ENCODE measurements at regions not wholly inside any gene's neighbourhood (a gene's known extent, or its start where the extent isn't known, plus 50 kb on each side); places are given as distances from the start of the nearest gene placed in this dataset.

GRCh38 chr13:50757008-50757407 is 86.5 kb downstream of the DLEU7 start:
- peaks cover 4% of the 10 kb centered on the region for H3K27me3 Mint-ChIP-seq
- TF ChIP-seq, protein P1, sequence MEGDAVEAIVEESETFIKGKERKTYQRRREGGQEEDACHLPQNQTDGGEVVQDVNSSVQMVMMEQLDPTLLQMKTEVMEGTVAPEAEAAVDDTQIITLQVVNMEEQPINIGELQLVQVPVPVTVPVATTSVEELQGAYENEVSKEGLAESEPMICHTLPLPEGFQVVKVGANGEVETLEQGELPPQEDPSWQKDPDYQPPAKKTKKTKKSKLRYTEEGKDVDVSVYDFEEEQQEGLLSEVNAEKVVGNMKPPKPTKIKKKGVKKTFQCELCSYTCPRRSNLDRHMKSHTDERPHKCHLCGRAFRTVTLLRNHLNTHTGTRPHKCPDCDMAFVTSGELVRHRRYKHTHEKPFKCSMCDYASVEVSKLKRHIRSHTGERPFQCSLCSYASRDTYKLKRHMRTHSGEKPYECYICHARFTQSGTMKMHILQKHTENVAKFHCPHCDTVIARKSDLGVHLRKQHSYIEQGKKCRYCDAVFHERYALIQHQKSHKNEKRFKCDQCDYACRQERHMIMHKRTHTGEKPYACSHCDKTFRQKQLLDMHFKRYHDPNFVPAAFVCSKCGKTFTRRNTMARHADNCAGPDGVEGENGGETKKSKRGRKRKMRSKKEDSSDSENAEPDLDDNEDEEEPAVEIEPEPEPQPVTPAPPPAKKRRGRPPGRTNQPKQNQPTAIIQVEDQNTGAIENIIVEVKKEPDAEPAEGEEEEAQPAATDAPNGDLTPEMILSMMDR (IDR thresholded peaks at IDR 0.05), result no peak
- H3K4me1 Mint-ChIP-seq (ENCODE audit: low read depth), result peaks cover 15% of the 10 kb centered on the region
- no peak overlapping the region for H3K4me3 Mint-ChIP-seq
- H3K9me3 Mint-ChIP-seq, result peaks cover 3% of the 10 kb centered on the region
- ChIA-PET CTCF (interaction anchor here (0.9 to 3.2 kb wide), 3 partner anchors 11 to 44 kb away, joined by 3 to 9 read pairs (median 5); no protein-coding TSS in a partner anchor), POLR2A (no interaction called here)
- H3K27ac Mint-ChIP-seq, result no peak overlapping the region
- intact Hi-C loops (cut with micrococcal nuclease), result no loop called here
- H3K36me3 Mint-ChIP-seq (ENCODE audit: low read depth), result no peaks in the 10 kb centered on the region
- ATAC-seq, result no peak
- no peak for DNase-seq

GRCh38 chr13:50758796-50759195 is 84.7 kb downstream of the DLEU7 start:
- Mint-ChIP-seq H3K27ac (no peak overlapping the region), H3K9me3 (peaks cover 3% of the 10 kb centered on the region), H3K36me3 (ENCODE audit: low read depth) (no peaks in the 10 kb centered on the region), H3K4me1 (ENCODE audit: low read depth) (peaks cover 10% of the 10 kb centered on the region), H3K4me3 (no peak overlapping the region), H3K27me3 (peaks cover 2% of the 10 kb centered on the region)
- DNase-seq, result no peak
- ChIA-PET POLR2A (no interaction called here), CTCF (interaction anchor here (1.2 to 3.2 kb wide), 2 partner anchors 9 to 42 kb away, joined by 3 to 9 read pairs; no protein-coding TSS in a partner anchor)
- no peak for ATAC-seq
- intact Hi-C loops (cut with micrococcal nuclease), result no loop called here
- TF ChIP-seq, protein P1 (IDR thresholded peaks at IDR 0.05), result no peak

- Mint-ChIP-seq H3K9me3 (peaks cover 3% of the 10 kb centered on the region), H3K27me3 (peaks cover 2% of the 10 kb centered on the region), H3K36me3 (ENCODE audit: low read depth) (no peaks in the 10 kb centered on the region), H3K4me1 (ENCODE audit: low read depth) (peaks cover 10% of the 10 kb centered on the region), H3K4me3 (no peak overlapping the region), H3K27ac (no peak overlapping the region)
- peak; percentile 71 for ATAC-seq
- POLR2A ChIA-PET, result no interaction called here
- peak; percentile 22 for DNase-seq
- TF ChIP-seq, protein P1 (IDR thresholded peaks at IDR 0.05), result no peak
- intact Hi-C loops (cut with micrococcal nuclease), result no loop called here
- CTCF ChIA-PET, result interaction anchor here (0.6 kb wide), 1 partner anchor 14 kb away, joined by 3 read pairs; no protein-coding TSS in a partner anchor
These were observed 82.7 kb downstream of the DLEU7 start for GRCh38 chr13:50760751-50761150.

DNA sequence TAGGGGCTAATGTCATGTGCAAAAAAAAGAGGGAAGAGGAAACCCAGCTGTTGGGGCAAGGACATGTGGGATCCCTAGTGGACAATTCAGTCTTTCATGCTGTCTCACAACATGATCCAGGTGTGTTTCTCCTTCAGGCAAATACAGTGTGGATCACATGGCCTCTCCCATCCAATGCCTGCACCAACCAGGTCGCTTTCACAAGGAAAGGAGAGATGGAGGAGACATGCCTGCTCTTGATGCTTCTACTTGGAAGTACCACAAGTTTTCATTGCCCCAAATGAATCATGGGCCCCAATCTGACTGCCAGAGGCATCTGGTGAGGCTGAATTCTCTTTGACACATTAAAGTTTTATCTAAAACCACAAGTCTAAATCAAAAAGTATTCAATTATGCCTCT is 82.1 kb downstream of the DLEU7 start:
- no peak for DNase-seq
- Mint-ChIP-seq H3K4me3 (no peak overlapping the region), H3K9me3 (peaks cover 3% of the 10 kb centered on the region), H3K4me1 (ENCODE audit: low read depth) (peaks cover 5% of the 10 kb centered on the region), H3K27me3 (peaks cover 2% of the 10 kb centered on the region), H3K36me3 (ENCODE audit: low read depth) (no peaks in the 10 kb centered on the region), H3K27ac (no peak overlapping the region)
- ChIA-PET CTCF (interaction anchor here (0.6 kb wide), 1 partner anchor 13 kb away, joined by 3 read pairs; no protein-coding TSS in a partner anchor), POLR2A (no interaction called here)
- ATAC-seq, result no peak
- intact Hi-C loops (cut with micrococcal nuclease), result no loop called here
- TF ChIP-seq, protein P1 (IDR thresholded peaks at IDR 0.05), result no peak

GRCh38 chr13:50762969-50763567 is 80.4 kb downstream of the DLEU7 start:
- Mint-ChIP-seq H3K27me3 (peaks cover 2% of the 10 kb centered on the region), H3K4me3 (no peak overlapping the region), H3K27ac (no peak overlapping the region), H3K9me3 (no peaks in the 10 kb centered on the region), H3K36me3 (ENCODE audit: low read depth) (no peaks in the 10 kb centered on the region), H3K4me1 (ENCODE audit: low read depth) (peaks cover 5% of the 10 kb centered on the region)
- TF ChIP-seq, protein P1 (IDR thresholded peaks at IDR 0.05), result no peak
- ChIA-PET POLR2A (no interaction called here), CTCF (no interaction called here)
- intact Hi-C loops (cut with micrococcal nuclease), result no loop called here
- ATAC-seq (no peak), DNase-seq (no peak)
